Islet of Langerhans (tissue), 1 donor: ENCODE measurements at regions not wholly inside any gene's neighbourhood (a gene's known extent, or its start where the extent isn't known, plus 50 kb on each side); places are given as distances from the start of the nearest gene placed in this dataset.

Experiments
- FAIRE-seq: peaks from one replicate; lab custom pipeline; 2011; peaks lifted over from hg19 to GRCh38; lab: Jason Lieb, UNC

DNA sequence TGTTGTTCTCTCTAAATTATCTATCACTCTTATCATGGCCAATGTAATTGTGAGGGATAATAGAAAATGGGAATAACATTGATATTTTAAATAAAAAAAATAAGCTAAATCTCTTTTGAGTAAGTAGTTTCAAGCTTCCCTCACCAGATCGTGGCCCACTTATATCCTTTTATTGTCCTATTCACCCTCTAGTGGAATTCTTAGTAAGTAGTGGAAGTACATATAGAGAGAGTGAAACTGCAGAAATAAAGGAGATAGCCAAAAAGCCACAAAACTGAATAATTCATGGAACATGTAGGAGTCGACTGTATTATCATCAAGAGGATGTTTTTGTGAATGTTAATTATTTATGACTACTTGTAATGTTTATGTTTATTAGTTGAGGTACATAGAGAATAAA, 66.1 kb upstream of the DTNA start:
- no peak for FAIRE-seq

DNA sequence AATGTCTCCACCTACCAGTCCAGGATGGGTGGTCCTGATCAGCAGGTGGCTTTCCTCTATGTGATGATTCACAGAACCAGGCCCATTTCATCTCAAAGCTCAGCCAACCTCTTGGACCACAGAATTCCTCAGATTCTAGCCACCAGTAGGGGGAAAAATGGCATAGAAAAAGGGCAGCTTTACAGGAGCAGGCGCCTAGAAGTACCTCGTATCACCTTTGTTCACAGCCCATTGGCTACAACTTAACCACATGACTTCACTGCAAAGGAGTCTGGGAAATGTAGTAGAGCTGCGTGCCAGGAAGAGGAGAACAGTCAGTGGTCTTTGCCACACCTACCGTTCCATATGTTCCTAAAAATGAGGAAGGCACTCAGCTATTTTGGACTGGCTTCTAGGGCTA, 62.8 kb upstream of the DTNA start:
- FAIRE-seq, result no peak

DNA sequence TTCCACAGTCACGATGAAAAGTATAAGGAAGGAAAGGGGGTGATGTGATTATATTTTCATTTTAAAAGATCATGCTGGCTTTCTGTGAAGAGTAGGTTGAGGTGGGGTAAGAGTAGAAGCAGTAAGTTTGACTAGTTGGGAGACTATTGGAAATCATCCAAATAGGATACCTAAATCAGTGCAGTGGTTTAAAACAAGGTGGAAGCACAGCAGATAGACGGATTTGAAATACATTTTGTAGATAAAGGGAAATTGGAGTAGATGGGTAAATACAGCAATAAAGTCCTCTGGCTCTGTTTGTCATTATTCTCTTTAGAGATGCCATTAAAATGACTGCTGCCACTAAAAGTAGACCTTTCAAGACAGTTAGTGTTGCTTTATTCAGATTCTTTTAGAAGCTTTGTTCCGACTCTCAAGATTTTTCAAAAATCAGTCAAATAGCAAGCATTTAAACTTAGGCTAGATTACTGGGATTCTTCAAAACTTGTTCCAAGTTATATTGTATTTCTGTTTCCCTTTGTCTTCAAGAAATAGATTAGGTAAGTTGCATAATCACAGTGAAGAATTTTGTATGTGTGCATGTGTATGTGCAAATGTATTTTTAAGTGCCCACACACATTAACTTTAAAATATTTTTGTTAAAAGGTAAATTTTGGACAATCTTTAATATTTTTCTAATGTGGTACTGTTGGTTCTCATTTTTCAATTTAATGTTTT, 61.7 kb upstream of the DTNA start:
- FAIRE-seq, result no peak

DNA sequence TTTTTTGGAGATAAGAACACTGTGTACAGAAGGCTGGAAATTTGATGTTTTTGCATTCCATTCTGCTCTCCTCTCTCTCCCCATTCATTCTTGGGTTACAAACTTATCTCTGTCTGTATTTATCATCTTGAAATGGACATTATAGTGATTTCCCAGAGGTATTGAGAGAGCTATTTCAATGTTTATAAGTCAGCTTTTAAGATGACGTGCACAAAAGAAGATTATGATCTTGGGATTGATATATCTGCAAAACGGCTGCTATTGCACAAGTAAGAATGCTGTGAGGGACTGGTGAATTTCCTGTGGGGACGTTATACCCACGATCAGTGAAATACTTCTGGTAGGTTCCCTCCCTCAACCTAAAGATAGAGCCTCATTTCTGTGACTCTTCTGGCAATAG, 61.0 kb upstream of the DTNA start:
- no peak for FAIRE-seq

DNA sequence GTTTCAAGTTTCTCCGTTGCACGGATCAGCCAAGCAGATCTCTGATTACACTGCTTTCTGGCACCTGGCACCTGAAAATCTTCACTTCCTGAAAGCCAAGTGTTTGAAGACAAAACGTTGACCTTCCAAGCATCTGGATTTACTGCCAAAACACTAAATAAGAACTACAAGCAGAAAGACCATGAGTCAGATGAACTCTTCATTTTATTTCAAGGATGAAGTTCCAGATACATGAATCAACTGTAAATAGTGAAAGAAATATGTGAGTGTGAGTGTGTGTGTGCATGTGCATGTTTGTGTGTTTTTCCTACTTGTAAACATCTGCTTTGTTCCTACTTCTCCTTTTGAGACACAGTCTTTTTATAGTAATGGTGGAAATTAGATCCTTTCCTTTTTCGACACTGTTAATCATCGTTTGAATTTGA, 60.0 kb upstream of the DTNA start:
- no peak for FAIRE-seq

DNA sequence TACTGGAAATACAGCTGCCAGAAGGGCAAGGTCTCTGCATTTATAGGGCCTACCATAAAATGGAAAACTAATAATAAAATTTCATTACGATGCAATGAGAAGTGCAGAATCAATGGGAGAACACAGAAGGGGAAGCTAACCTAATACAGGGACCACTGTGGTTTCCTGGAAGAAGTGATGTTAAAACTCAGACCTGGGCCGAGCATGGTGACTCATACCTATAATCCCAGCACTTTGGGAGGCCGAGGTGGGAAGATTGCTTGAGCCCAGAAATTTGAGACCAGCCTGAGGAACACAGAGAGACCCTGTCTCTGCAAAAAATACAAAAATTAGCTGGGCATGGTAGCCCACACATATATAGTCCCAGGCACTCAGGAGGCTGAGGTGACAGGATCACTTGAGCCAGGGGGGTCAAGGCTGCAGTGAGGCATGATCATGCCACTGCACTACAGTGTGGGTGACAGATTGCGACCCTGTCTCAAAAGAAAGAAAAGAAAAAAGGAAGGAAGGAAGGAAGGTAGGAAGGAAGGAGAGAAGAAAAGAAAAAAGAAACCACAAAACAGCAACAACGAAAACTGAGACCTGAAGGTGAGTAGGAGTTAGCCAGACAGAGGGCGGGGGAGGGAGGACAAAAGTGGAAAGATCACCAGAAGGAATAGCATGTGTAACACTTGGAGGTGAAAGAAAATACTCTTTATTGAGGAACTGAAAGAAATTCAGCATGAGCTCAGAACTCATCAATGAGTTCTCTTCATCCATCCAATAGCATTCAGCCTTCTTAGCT, 58.3 kb upstream of the DTNA start:
- FAIRE-seq, result no peak

DNA sequence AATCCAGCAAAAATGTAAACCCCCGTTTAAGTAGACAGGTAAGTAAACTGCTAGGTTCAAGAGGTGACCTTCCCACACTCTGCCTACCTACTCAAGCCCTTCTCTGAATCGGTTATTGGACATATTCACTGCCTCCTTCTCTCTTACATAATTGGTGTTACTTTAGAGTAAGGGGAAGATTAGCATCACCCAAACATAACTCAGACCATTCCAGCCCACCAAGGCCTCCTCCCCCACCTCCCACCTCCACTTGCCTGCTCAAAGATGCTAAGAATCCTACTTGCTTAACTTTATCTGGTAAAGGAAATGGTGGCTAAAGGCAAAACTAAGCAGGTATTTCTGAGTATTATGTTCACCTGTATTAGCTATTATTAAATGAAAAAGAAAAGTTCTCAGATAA, 55.0 kb upstream of the DTNA start:
- no peak for FAIRE-seq

DNA sequence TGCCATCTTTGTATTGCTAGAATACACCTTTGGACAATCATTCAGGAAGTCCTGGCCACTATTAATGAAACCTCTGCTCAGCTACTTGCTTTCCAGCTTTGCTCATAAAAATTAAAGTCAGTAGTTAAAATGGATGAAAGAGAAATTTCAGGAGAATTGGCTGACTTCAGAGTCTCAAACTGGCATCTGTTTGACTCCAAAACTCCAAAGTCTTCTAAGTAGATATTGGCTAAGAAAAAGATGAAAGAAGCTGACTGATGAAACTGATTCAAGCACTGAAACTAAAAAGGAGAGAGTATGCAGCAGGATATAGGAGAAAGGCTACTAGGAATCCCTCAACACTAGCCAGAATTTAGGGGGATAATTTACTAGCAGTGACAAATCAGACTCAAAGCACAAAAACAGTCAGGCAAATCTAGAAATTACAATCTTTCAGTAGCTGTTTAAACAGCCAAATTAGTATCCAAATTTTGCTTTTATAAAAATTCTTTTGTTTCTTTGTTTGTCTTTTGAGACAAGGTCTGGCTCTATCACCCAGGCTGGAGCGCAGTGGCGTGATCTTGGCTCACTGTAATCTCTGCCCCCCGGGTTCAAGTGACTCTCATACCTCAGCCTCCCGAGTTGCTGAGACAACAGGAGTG, 52.1 kb upstream of the DTNA start:
- FAIRE-seq, result no peak

GRCh38 chr18:34659579-34660517, 50.2 kb upstream of the DTNA start:
- peak; percentile 100 for FAIRE-seq
